SHP77 treated with DMSO at 0.1 percent for 48 hours (cell line): ENCODE measurements at regions not wholly inside any gene's neighbourhood (a gene's known extent, or its start where the extent isn't known, plus 50 kb on each side); places are given as distances from the start of the nearest gene placed in this dataset.

Experiments used
- DNase-seq: peaks from one replicate; lab custom pipeline; 2025; lab: John Stamatoyannopoulos, UW

DNA sequence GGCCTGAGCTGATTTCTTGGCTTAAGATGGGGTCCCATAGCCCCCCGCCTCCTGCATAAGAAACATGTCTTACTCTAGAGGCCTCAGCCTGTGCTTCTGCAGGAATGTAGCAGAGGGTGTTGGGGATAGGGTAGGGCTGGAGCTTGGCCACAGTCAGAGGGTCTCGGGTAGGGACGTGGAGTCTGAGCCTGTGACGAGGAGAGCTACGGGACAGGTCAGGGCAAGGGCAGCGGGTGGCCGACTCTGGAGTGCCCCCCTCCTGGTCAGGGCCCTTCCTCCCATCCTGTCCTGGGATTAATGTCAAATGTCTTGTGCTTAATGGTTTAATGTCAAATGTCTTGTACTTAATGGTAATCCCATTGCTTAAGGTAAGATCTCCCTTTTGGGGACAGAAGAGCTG, 130.4 kb downstream of the GLI2 start:
- no peak for DNase-seq

DNA sequence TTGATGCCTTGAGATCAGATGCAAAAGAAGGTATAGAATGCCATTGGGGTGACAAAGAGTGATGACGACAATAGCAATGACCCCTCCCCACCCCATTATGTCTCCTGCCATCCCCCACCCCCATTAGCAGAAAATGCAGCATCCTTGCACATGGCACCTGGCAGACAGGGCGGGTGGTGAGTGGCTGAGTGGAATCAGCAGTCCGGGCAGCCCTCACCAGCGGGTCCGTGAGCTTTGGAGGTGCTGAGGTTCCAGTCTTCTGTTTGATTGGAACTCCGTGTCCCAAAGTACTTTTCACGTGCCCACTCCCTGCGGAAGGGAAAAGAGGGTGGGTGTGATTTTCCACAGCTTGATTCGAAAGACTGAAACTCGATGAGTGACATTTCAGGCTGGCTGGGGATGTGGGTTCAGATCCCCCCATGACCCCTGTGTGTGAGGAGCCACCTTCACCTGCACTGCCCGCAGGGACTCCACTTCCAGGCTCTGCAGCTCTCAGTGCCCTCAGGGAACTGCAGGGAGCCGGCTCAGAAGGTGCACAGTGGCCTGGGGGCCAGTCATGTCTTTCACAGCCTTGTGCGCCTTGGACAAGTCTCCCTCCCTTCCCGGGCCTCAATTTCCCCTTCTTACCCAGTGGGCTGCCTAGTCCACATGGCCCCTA, 130.9 kb downstream of the GLI2 start:
- no peak for DNase-seq

DNA sequence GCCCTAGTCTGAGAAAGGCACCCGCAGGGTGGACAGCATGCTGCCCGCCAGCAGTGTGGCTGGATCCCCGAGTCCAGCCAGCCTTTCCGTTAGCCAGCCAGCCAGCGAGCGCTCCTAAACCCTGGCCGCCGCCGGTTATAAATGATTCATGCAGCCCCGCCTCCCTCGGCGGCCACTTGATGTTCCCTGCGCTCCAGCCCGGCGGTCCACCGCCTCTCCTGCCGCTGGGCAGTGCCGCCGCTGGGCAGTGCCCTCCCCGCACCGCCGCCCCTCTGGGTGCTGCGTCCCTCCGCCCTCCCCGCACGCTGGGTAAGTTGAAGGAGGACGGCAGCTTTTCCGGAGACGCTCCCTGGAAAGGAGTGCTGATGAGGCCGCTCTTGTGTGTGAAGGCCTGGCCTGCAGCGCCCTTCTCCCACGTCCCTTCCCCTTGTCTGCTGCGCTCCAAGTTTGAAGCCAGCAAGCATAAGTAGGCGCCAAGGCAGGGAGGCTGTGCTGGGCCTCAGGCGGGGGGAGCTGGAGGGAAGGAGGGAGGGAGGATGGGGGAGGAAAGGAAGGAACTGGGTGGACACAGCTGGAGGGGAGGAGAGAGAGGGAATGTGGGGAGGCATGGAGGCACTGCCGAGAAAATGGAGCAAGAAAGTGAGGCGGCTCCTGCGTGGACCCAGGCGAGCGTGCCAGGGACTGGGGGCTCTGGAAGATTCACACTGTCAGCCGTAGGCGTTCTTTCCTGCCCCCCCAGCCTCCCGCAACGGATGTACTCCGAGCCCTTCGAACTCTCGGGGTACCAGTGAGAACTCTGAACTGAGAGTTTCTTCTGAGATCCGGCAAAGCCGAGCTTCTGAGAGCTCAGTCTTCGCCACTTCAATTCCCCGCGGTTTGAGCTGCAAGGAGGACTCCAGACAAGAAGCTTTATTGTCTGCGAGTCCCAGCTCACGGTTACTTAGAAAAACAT, 131.9 kb downstream of the GLI2 start:
- no peak for DNase-seq

DNA sequence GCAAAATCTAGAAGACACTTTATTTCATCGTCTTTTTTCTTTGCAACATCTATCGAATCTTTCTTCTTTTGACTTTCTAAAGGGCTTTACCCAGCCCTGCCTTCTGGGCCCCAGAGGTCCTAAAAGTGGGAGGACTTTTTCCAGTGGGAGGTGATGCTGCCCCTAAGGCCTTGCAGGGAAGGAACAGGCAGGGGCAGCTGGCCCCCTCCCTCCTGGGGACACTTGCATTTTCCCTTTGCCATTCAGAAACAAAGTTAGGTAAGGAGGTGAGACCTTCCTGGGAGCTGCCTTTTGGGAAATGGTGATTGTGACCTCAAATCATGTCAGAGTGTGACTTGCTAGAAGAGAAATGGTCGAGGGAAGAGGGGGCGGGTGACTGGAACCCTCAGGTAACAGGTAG, 132.7 kb downstream of the GLI2 start:
- no peak for DNase-seq

DNA sequence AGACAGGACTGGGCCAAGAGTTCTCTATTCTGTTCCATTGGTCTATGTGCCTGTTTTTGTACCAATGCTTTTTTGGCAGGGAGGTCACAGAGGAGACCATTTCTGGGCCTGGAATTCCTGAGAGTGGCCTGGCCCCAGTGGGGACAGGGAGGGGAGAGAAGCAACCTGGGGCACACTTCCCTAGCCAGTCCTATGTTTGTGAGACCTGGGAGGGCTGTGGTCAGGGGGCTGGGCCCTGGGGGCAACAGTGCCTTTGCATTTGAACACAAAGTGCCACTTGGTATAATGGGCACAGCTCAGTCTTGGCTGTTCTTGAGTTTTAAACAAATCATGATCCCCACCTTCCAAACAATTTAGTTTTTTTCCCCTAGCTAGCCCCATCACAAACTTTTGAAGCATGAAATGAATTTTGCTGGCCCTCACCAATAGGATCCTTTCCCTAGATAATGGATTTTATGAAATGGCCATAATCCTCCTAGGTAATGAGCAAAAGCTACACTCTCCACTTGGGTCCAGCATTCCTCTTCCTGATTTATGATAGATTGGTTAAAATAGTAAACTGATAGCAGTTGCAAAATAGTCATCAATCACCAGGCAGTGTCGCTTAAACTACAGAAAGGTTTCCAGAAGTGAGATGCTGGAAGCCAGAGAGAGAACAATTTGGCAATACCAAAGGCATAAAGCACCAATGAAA, 133.5 kb downstream of the GLI2 start:
- DNase-seq: no peak

DNA sequence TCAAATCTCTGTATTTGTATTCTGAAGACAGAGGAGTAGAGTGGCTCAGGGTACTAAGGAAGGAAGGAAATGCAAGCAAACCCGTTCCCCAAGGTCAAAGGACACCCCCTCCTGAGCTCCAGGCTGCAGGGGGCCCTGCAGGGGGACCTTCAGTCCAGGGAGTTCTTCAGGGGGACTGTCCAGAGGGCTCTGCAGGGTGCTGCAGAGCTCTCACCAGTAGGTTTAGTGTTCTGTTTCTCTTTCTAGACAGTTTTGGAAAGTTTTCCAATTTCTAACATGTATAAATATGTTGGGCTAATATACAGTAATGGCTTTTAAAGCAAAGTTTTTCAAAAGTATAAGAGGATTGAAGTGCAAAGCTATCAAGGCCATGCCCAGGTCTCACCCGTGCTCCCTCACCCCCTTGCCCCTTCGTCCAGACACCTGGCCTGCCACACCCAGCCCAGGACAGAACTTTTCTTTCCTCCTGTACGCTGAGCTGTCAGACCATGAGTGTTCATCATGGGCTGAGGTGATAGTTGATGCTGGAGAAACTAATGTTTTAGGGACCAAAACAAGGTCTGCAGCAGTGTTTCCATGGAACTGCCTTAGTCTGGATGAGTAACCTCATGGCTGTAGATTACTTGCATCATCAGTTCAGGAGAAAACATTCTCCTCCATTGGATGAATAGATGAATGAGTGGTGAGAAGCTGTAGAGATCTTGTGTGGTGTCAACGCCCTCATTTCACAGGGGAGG, 134.2 kb downstream of the GLI2 start:
- DNase-seq: no peak

DNA sequence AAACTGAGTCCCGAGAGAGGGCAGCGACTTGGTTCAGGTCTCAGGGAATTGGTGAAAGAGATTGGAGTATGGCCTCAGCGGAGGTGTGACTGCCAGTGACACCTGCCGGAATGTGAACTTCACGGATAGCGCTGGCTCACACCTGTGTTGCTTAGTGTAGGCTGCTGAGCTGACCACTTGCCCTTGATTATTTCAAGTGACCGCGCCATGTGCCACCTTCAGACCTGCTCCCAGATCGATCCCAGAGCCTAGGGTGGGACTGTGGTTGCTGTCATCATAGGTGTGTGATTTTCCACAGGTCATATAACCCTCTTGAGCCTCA, 134.8 kb downstream of the GLI2 start:
- DNase-seq: no peak

DNA sequence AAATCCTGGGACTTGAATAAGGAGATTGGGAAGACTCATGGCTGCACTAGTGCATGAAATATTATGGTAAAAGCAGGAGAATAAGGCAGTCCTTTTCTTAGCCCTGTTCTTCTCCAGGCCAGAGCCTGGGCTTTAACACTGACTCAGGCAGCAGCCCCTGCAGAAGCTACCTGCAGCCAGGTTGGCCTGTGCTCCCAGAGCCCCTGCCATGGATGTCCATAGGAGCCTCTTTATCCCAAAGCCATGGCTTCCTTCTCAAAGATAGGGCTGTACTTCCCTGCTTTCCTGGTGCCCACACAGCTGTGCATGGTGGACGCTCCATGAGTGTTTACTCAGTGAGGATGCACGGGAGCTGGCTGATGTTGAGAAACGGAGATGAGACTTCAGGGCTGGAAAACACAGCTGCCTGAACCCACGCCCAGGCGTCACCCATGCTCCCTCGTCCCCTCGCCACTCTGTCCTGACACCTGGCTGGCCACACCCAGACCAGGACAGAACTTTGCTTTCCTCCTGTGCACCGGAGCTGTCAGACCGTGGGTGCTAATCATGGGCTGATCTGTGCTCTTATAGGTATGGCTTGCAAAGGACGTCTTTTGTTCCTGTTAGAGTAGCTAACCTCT, 135.5 kb downstream of the GLI2 start:
- DNase-seq: no peak

DNA sequence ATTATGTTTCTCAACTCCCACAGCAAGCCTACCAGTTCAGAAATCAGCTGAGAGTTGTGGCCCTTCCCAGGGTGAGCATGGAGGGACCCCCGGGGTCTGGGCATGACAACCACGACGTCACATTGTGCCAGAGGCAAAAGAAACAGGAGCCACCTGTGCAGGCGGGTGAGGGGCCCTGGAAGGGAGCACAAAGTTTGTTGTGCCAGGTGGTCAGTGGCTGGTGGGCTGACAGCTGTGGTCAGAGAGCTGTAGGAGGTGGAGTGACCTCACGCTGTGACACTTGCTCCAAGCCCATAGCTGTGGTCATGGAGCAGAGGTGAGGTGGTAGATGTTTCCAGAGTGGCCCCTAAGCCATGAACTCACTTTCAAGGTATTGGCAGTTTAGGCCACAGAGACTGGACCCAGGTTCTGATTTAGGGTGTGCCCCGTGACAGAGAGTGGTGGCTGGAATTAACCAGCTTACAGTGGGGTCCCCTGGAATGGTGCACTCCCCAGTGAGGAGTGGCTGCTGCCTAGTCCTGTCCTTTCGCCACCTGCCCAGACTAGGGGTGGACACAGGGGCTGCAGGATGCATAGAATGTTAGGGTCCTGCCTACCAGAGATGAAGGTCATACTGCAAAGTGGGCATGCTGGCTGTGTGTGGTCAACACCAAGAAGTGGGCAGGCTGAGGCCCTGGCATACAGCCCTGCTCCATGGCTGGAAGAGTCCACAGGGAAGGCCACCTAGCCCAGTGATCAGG, 136.4 kb downstream of the GLI2 start:
- DNase-seq: no peak

DNA sequence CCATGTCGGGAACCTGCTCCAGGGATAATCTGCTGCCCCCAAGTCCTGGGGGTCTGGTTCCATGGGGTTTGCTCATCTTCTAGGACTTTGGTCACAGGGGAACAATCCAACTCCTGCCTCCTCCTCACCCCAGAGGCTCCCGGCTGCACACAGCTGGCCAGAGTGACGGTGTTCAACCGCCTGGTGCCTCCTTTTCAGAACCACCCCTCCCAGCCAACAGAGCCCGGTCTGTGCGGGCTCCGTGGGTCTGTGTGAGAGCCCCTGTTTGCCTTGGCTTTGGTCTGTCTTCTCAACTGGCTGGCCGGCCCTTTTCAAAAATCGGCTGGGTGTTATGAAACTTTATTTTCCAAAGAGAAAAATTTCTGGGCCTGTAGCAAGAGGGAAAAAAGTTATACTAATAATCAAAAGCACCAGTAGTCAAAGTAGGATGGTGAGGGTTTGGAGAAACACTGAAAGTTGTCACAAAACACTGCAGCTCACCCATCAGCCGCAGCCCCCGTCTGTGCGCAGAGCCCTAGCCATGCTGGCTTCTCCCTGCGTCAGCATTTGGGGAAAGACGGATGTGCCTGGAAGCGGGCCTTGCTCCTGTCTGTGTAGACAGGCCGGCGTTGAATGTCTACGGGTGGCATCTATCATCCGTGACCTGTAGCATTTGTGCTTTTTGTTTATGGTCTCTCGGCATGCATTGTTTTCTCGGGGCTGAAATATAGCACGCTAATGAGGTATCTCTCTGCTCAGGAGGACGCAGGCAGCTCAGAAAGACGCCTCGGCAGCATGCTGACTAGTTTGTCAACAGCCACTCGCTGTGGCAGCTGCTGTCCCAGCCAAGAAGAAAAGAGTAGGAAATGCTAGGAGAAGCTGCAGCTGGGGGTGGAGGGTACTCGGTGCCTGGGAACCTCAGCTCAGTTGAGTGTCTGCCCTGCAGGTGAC, 138.6 kb downstream of the GLI2 start:
- no peak for DNase-seq

DNA sequence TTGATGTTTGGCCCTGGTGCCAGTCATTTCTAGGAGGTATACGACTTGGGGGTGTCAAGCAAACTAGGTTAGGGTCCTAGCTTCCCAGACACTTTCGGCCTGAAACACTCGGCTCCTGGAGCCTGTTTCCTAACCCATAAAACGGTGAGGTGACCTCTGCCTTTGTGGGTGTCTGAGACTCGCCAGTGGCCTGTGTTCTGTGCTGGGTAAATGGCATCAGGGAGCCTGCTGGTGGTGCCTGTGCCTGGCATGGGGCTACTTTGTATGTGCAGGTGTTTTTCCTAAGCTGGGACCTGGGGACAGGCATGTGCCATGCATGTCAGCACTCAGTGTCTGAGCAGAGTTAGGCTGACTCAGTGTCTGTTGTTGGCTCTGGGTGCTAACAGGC, 139.2 kb downstream of the GLI2 start:
- no peak for DNase-seq

DNA sequence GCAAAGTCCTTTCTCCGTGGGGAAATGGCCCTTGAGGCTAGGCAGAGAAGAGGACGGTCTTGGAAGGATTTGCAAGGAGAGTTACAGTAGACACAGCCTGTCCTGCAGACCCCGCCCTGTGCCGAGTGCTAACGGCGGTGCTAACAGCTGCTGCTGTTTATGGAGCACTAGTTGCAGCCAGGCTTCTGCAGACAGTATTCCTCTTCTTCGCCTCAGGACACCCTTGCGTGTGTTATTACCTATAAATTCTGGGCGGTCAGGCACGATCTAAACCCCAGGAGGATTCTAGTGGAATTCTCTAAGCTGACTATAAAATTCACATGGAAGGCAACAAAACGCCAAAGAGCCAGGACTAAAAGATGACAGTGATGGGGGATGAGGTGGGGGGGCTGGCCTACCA, 139.8 kb downstream of the GLI2 start:
- no peak for DNase-seq

DNA sequence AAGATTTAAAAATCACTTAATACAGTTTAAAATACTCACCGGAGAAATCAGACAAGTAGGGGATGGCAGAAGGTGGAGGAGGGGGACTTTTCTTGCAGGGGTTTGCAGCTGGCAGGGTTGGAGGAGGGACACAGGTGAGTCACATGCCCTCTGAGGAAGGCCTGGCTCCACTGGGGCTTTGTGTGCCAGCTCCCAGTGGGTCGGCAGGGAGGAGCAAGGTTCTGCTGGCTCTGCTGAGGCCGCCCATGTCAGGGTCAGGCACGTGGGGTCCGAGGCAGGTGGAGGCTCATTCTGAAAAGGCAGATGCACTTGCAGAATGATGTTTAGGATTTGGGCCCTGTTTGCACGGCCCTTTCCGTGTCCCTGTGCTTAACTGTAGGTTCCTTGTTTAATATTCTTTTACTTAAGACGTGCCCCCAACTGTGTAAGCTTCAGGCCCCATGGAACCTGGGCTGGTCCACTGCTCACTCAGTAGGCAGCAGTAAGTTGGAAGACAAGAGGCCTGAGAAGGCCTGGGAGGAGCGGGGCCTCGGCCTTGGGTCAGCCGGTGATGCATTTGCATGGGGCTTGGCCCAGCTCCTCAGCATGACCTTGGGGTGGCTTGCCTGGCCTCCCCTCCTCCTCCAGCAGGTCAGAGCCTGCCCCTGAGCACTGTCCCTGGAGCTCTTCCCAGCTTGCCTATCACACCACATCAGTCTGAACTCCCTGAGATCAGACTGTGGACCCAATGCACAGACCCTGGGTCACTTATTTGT, 141.0 kb downstream of the GLI2 start:
- DNase-seq: no peak

DNA sequence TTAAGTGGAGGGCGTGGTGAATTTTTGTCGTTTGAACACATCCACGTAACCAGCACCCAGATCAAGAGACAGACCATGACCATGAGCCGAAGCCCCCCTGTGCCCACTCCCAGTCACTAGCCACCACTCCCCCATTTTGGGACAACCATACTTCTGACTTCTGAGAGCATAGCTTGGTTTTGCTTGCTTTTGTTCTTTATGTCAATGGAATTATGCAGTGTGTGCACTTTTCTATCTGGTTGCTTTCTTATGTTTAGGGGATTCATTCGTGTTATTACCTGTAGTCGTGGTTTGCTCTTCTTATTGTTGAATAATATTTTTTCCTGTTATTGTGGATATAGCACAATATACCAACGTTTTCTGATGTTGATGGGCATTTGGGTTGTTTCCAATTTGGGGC, 141.7 kb downstream of the GLI2 start:
- no peak for DNase-seq

DNA sequence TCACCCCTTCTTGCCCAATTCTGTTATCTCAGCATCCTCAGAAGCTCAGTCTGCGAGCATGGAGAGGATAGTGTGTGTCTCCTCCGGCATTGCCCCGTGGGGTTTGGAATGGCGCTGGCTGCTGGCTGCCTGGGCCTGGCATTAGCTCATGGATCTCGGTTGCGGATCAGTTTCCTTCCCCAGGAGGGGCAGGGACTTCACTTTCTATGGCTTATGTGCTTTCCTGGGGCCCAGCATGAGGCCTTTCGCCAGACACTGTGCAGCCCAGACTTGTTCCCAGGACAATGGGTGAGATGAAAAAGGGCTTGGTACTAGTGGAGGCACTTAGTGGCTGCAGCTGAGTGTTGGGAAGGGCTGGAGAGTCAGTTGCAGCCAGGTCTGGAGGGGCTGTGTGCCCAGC, 143.3 kb downstream of the GLI2 start:
- no peak for DNase-seq

DNA sequence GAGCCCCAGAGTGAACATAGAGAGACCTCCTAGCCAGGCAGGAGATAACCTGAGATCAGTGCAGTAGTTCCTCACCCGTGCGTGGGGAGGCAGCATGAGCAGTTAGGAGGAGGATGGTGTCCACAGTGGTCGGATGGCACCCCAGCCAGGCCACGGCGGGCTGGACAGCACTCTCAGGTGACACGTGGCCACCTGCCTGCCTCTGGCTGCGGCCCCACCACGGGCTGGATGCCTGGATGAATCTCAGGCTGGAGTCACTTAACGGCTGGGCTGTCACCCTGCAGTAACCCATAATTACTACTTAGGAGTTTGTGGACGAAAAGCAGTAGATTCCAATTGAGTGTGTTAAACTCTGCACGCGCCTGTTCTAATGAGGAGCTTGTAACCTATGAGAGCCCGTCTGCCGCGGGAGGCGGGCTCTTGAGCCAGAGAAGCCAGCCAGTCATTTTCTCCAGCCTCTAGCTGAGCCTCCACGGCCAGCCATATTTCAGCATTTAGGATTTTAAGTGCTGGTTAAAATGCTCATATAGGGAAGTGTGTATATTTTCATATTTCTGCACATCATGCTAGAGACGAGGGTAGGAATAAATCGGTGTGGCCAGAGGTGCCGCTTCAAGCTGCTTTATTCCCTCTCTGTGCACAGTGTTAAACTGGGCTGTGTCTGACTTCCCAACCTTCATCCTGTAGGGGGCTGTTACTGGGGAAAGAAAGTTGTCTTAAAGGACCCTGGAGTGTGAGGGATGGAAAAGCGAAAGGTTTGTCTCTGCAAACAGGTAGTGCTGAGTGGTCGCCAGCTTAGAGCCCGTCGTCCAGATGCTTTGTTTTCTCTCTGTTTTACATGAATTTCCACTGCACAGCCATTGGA, 144.0 kb downstream of the GLI2 start:
- DNase-seq: no peak

DNA sequence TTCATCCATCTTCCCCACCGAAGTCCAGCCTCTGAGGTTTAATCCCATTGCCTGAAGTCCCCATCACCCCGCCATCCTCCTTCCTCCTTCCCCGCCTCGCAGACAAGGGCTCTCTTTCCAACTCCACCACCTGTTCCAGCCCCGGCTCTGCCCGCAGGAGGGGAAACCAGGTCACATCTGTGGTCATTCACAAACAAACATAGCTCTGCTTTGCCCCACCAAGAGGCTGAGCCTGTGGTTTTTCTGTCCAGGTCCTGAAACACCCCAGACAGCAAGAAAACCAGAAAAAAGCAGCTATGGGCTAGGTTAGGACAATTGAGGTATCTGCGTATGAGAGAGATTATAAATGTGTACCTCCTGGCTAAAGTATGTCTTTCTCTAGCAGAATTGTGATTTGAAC, 144.7 kb downstream of the GLI2 start:
- DNase-seq: no peak

DNA sequence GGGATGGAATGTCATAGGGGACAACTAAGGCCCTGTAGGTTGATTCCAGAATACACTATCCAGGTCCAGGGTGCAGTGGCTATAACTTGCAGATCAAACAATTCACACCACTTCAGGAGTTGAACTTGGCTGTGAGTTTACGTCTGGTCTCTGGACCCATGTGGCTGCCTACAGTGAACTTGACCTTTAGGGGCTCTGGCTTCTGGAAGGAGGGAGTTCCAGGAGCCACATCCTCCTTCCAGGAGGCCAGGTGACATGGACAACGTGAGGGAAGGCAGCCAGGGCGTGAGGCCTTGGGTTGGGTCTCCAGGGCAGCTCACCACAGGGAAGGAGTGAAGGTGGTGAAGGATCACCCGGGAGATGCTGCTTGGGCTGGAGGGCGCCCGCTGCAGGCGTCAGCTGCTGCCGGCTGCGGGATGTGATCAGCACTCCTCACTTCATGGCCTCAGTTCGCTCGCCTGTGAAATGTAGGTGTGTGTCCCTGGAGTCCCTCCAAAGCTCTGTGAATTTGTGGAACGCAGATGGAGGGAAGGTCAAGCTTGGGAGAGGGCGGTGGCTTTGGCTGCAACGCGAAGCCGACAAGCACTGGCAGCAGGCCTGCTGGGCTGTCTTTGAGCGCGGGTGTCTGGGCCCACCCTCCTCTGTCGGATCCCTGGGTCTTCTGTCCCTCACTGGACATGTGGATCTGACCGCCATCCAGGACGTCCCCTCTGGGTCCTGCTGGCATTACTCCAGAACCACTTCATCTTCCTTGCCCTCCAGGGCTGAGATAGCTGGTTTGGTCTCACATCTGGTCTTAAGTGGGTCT, 146.5 kb downstream of the GLI2 start:
- no peak for DNase-seq
